DOHH2 (cell line): ENCODE measurements at regions not wholly inside any gene's neighbourhood (a gene's known extent, or its start where the extent isn't known, plus 50 kb on each side); places are given as distances from the start of the nearest gene placed in this dataset.

ENCODE experiments used
- EZH2phosphoT487 ChIP-seq: fragments of 200-600 bp; sonication (generic); IDR thresholded peaks from 2 replicates; pipeline ENCODE4 v1.6.1; 2017; ENCODE audit warnings: borderline replicate concordance, mild to moderate bottlenecking, antibody characterized with exemption, low read length, moderate library complexity, mixed read lengths
- TF ChIP-seq, protein P1 (sequence below): fragments of 200-600 bp; sonication (generic); IDR thresholded peaks from one replicate; pipeline ENCODE4 v1.5.1; 2014; ENCODE audit warnings: antibody characterized with exemption, mild to moderate bottlenecking, low read depth, low read length; ENCODE audit not compliant: poor library complexity, severe bottlenecking

DNA sequence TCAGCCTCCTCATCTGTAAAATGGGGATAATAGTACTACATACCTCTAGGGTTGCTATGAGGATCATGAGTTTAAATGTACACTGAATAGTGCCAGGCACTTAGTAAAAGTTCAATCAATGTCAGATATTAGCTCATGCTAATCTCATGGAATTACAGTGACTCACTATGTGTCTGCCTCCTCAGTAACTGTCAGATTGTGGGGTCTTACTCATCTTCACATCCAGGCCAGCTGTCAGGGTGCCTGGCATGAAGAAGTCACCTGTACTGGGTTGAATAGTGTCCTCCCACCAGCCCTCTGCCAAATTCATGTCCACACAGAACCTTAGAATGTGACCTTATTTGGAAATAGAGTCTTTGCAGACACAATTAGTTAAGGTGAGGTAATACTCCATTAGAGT lies 54.3 kb upstream of the STIM2 start:
- TF ChIP-seq, protein P1, sequence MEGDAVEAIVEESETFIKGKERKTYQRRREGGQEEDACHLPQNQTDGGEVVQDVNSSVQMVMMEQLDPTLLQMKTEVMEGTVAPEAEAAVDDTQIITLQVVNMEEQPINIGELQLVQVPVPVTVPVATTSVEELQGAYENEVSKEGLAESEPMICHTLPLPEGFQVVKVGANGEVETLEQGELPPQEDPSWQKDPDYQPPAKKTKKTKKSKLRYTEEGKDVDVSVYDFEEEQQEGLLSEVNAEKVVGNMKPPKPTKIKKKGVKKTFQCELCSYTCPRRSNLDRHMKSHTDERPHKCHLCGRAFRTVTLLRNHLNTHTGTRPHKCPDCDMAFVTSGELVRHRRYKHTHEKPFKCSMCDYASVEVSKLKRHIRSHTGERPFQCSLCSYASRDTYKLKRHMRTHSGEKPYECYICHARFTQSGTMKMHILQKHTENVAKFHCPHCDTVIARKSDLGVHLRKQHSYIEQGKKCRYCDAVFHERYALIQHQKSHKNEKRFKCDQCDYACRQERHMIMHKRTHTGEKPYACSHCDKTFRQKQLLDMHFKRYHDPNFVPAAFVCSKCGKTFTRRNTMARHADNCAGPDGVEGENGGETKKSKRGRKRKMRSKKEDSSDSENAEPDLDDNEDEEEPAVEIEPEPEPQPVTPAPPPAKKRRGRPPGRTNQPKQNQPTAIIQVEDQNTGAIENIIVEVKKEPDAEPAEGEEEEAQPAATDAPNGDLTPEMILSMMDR, result no peak
- TF ChIP-seq EZH2phosphoT487, result no peak
